ENCODE measurements at regions not wholly inside any gene's neighbourhood (a gene's known extent, or its start where the extent isn't known, plus 50 kb on each side); places are given as distances from the start of the nearest gene placed in this dataset.

DNA sequence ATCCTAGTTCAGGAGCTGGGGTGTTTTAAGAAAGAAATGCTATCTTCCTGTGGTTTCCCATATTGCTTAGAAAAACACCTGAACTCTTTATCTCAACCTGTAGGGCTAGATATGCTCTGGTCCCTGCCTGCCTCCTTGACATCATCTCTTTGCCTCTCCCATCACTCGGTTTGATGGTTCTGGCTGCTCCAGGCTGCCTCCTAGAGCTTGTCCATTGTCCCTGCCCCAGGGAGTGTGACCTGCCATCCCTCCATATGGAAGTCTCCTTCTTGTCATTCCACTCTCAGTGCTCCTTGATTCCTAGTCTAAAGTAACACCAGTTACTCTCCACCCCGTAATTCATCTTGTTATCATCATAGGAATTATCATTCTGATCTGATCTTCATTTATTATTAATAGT, 369.0 kb upstream of the EEF2KMT start:
- Histone ChIP-seq H2BK20ac (ENCODE audit: low read depth, low read length) (no peak overlapping the region), H2AK5ac (ENCODE audit: low read depth, low read length) (no peak overlapping the region), H3K18ac (ENCODE audit: low read depth, low read length) (no peak overlapping the region), H3K79me1 (ENCODE audit: low read depth in 1 of 2, low read length in 2 of 2) (no peaks in the 10 kb centered on the region), H3K27ac (ENCODE audit: insufficient read depth, low read length) (no peak overlapping the region), H3K4me2 (ENCODE audit: low read depth, low read length) (no peak overlapping the region), H4K91ac (ENCODE audit: insufficient read depth, low read depth, low read length) (no peak overlapping the region), H3K4me1 (ENCODE audit: control insufficient read depth, insufficient read depth, low read length) (no peaks in the 10 kb centered on the region), H3K56ac (ENCODE audit: extremely low read depth, insufficient read depth, low read length) (no peak overlapping the region), H3K27me3 (ENCODE audit: control insufficient read depth, insufficient read depth, low read length) (no peaks in the 10 kb centered on the region), H3K9me3 (ENCODE audit: control insufficient read depth, insufficient read depth, low read length) (peaks cover 29% of the 10 kb centered on the region), H3K4me3 (ENCODE audit: insufficient read depth, low read depth, low read length) (no peak overlapping the region), H3K4ac (ENCODE audit: low read depth, low read length) (no peak overlapping the region), H2AFZ (replicated peaks; ENCODE audit: low read length, poor library complexity) (no peak overlapping the region), H4K20me1 (ENCODE audit: insufficient read depth, low read length) (no peaks in the 10 kb centered on the region), H2BK15ac (ENCODE audit: low read depth, low read length) (no peak overlapping the region), H3K23ac (ENCODE audit: low read depth, low read length) (no peak overlapping the region), H3K9me1 (ENCODE audit: insufficient read depth, low read length) (no peaks in the 10 kb centered on the region), H3K9ac (ENCODE audit: low read depth, low read length) (no peak overlapping the region), H3K36me3 (ENCODE audit: control insufficient read depth, insufficient read depth, low read length) (no peaks in the 10 kb centered on the region), H3K14ac (replicated peaks; ENCODE audit: low read depth, low read length) (no peak overlapping the region), H2BK5ac (ENCODE audit: low read depth, low read length, poor library complexity, severe bottlenecking) (no peak overlapping the region), H4K5ac (ENCODE audit: low read depth, low read length) (no peak overlapping the region), H2AK9ac (replicated peaks; ENCODE audit: low read depth, low read length, poor library complexity) (no peak overlapping the region), H4K8ac (ENCODE audit: low read depth in 2 of 2, low read length in 2 of 2) (no peak overlapping the region), H2BK120ac (ENCODE audit: low read depth, low read length) (no peak overlapping the region)
- DNase-seq (no peak), ATAC-seq (ENCODE audit: low read depth) (no peak)
- WGBS, 2 experiments (ENCODE audit: extremely low coverage in 2 of 2, insufficient read length in 1 of 2): no CpG with 5 or more reads among the region's 2 CpGs
- intact Hi-C loops (cut with micrococcal nuclease) (no loop called here), in situ Hi-C loops (cut with MboI; ENCODE audit: low sequenced_read_pairs) (no loop called here), dilution Hi-C loops (cut with HindIII; ENCODE audit: low sequenced_read_pairs, unreplicated experiment) (no loop called here)
- CTCF ChIA-PET: no interaction called here
- no TSS peak for BruUV-seq (replicated peaks)
- TF ChIP-seq FOS (IDR thresholded peaks at IDR 0.05; ENCODE audit: low read depth, low read length) (no peak), MXI1 (IDR thresholded peaks at IDR 0.05; ENCODE audit: borderline replicate concordance, low read depth, low read length) (no peak), RAD21 (IDR thresholded peaks at IDR 0.05; ENCODE audit: low read length) (no peak), NFE2L2 (IDR thresholded peaks at IDR 0.05; ENCODE audit: low read depth, low read length) (no peak), CEBPB (IDR thresholded peaks at IDR 0.05; ENCODE audit: low read depth, low read length) (no peak), CTCF (conservative IDR thresholded peaks at IDR 0.05; ENCODE audit: low read depth, low read length) (no peak), MAFK (IDR thresholded peaks at IDR 0.05; ENCODE audit: low read depth, low read length) (no peak)
- POLR2A ChIA-PET (ENCODE audit: unreplicated experiment): no interaction called here
